HS-27A (cell line): ENCODE measurements at regions not wholly inside any gene's neighbourhood (a gene's known extent, or its start where the extent isn't known, plus 50 kb on each side); places are given as distances from the start of the nearest gene placed in this dataset.

Experiments used
- DNase-seq: peaks from one replicate; pipeline ENCODE4 v3.0.0-alpha.2; 2012; ENCODE audit warnings: low read depth, missing footprints

DNA sequence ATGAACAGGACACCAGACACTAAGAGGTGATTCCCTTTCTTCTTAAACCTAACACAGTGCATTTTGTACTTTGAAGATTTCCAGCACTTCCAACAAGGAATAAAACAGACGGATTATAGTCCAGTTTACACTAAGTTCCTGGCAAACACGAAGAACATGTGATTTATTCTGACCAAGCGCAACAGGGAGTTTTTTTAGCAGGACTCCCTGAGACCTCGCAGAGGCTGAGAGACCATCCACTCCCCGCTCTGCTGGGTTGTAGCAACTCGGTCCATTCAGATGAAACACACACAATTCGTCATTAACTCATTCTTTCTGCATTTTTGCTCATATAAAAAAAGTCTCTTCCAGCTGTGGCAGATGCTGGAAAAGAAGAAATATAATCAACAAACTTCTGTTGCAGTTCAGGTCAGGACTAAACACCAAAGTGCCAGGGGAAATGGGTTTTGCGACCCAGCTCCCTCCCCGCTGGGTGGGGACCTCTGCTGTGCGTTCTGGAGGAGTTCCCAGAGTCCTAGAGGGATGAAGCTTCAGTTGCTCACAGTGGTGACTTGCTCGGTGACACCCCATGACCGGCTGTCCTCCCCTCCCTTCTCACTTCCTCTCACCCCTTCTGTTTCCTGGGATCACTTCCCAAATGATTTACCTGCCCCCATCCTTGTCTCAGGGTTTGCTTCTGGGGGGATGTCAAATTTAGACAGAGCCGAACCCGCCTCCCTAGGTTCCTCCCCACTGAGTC, 52.5 kb downstream of the KCNF1 start:
- no peak for DNase-seq

GRCh38 chr2:10965241-10965843, 53.6 kb downstream of the KCNF1 start:
- DNase-seq: no peak

DNA sequence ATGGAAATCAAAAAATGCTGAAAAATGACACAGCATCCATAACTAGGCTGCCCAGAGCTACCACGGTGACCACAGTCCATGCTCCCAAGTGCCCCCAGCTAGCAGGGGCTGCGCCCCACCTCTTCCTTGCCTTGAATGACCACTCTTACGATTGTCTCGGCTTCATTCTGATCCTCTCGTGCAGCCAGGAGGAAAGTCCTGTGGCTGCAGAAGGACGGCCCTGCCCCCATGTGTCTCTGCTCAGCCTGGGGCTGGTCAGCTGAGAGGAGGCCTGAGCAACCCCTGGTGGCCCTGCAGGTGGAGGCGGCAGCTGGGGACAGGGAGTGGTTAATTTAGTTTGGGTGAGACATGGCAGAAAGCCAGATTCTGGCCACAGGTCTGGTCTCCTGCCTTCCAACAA, 54.3 kb downstream of the KCNF1 start:
- DNase-seq: no peak

DNA sequence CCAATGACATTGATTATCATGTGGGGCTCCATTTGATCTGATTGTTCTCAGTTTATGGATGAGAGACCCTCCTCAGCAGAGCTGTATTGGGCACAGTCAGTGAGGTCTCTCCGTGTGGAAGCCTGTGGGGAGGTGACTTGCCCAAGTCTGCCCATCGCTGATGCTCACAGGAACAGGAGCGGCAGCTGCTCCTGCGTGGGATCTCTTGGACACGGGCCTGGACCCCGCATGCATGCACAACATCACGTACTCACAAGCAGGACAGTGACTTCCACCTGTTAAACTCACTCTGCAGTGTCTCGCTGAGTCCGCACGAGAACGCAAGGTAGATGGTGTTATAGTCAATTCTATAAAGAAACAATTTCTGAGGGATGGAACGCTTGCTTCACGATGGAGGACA, 55.0 kb downstream of the KCNF1 start:
- DNase-seq: no peak

DNA sequence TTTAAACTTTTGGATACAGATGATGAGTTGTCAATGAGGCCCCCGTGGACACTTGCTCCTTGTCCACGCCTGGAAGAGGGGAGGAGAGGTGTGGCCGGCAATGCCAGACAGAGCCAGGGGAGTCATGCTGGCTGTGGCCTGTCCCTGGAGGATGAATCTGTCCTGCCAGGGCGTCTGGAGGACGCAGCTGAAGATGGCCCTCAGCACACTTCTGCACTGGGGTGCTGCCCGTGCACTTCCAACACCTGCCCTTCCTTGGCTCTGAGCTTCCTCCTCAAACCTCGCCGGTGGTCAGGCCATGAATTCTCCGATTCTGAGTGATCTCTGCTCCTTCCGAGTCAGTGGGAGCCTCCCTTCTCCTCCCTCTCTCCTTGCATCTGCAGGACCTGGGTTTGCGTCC, 56.4 kb downstream of the KCNF1 start:
- DNase-seq: no peak

GRCh38 chr2:10970666-10971065, 58.9 kb downstream of the KCNF1 start:
- no peak for DNase-seq

- no peak for DNase-seq
Measured at GRCh38 chr2:10971161-10971887, 59.6 kb downstream of the KCNF1 start.

DNA sequence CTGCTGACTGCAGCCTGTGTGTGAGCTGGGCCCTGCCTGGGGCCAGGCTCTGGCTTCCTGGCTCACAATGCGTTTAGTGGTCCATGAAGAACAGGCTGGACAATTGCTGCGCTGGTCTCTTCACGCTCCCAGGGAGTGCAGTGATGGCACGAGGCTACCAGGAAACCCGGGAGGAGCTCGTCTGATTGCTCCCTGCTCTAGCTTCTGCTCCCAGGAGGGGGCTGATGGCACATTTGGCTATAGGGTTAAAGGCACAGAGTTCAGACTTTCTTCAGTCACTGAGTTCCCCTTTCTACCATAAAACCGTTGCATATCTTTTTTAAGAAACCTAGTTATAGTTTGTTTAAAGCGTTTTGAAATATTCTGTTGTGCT, 60.1 kb downstream of the KCNF1 start:
- DNase-seq: no peak

DNA sequence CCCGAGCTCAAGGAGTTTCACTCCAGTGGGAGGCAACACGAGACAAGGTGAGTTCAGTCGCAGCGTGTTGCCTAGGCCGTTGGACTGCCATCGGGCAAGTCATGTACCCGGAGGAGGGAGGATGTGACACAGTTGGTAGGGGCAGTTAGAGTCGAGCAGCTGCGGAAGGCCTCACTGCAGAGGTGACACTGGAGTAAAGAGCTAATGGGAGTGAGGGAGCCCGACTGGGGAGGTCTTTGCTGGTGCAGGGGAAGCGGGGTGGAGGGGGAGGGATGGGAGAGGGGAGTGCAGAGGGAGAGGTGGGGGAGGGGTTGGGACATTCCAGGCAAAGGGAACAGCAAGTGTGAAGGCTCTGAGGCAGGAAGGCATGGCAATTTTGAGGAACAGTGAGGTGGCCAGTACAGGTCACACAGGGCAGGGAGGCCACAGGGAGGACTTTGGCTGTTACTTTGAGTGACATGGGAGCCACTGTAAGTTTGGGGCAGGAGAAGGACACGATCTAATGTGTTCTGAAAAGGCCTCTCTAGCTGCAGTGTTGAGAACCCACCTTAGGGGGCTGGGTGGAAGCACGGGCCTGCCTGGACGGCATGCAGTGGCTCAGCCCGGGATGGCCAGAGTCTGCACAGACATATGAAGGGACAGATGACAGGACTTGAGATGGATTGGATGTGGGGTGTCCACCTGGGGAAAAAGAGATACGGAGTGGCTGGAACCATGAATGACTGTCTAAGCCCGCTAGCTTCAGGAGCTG, 61.1 kb downstream of the KCNF1 start:
- no peak for DNase-seq

- no peak for DNase-seq
Measured at GRCh38 chr2:10973766-10974165, 62.0 kb downstream of the KCNF1 start.

GRCh38 chr2:10977003-10977402, 65.3 kb downstream of the KCNF1 start:
- no peak for DNase-seq

GRCh38 chr2:10977621-10978020, 65.9 kb downstream of the KCNF1 start:
- no peak for DNase-seq

- DNase-seq: no peak
Measured at GRCh38 chr2:10978090-10978670, 66.4 kb downstream of the KCNF1 start.

- no peak for DNase-seq
Measured at GRCh38 chr2:10980071-10980470, 68.3 kb downstream of the KCNF1 start.

- DNase-seq: no peak
Measured at GRCh38 chr2:10980886-10981425, 69.2 kb downstream of the KCNF1 start.

DNA sequence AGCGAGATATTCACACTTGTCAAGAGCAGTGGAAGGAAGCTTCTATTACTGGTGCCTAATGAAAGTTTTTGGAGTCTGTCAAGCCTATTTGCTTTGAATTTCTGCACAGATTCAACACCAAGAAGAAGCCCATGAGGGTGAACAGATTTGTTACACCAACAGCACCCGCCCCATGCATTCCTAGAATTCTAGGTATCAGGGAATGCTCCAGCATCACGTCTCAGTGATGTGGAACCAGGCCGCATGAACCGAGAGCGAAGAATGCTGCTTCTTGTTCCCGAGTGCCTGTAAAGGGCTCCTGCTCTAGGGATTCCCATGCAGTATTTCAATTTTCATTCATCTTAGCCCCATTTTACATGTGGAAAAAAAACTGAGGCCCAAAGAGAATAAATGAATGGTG, 69.7 kb downstream of the KCNF1 start:
- no peak for DNase-seq

GRCh38 chr2:10981941-10982431, 70.3 kb downstream of the KCNF1 start:
- DNase-seq: no peak

DNA sequence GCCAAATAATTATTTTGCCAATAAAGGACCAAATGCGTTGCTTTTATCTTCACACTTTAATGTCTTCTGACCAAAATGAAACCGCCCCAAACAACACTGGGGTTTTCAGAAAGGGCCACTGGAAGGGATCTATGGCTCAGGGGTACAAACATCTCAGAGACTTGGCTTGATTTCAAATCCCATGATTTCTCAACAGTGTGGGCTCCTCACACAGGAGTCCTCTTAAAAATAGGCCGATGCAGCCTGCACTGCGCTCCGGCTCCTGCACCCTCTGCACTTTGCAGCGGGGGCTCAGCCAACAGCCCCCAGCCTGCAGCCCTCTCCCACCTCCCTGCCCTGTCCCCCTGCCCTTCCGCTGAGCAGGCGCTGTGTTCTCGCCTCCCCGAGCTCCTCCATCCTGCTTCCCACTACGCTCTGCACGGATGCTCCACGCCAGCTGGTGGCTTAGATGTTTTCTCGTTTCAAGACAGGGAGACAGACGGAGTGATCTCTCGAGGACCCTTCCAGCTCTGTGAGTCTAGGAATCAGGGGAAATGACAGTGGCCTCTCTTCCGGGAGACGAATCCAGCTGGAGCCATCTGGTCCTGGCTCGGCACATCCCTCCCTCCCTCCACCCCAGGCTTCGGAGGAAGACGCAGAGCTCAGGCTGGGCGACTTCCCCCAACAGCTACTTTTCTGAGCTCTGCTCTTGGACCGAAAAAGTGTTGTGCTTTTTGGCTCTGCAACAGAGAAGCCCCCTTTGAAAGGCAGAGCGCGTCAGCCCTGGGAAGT, 71.4 kb downstream of the KCNF1 start:
- DNase-seq: no peak

GRCh38 chr2:10983711-10984110, 72.0 kb downstream of the KCNF1 start:
- DNase-seq: no peak

- DNase-seq: no peak
Measured at GRCh38 chr2:10984418-10985135, 72.8 kb downstream of the KCNF1 start.
